Trophoblast cell (in vitro differentiated cells and primary cell): ENCODE measurements at regions not wholly inside any gene's neighbourhood (a gene's known extent, or its start where the extent isn't known, plus 50 kb on each side); places are given as distances from the start of the nearest gene placed in this dataset.

Experiments
- DNase-seq, 2 donors: peaks; one replicate each; pipeline ENCODE4 v3.0.0-alpha.2; 2016
- H2AFZ ChIP-seq: 2 replicates; pipeline ENCODE4 v1.6.1; 2013; ENCODE audit warnings: low read length, moderate library complexity, mild to moderate bottlenecking; ENCODE audit not compliant: insufficient read depth, poor library complexity
- H2AK5ac ChIP-seq: 2 replicates; pipeline ENCODE4 v1.6.1; 2013; ENCODE audit warnings: mild to moderate bottlenecking, low read length
- H2BK120ac ChIP-seq: 2 replicates; pipeline ENCODE4 v1.6.1; 2013; ENCODE audit warnings: low read length, mild to moderate bottlenecking, moderate library complexity; ENCODE audit not compliant: insufficient read depth, poor library complexity
- H2BK12ac ChIP-seq: 2 replicates; pipeline ENCODE4 v1.6.1; 2013; ENCODE audit warnings: mild to moderate bottlenecking, low read length, moderate library complexity
- H2BK5ac ChIP-seq: 2 replicates; pipeline ENCODE4 v1.6.1; 2013; ENCODE audit warnings: low read length, low read depth, moderate library complexity, mild to moderate bottlenecking; ENCODE audit not compliant: poor library complexity
- H3K14ac ChIP-seq: 2 replicates; pipeline ENCODE4 v1.6.1; 2013; ENCODE audit warnings: mild to moderate bottlenecking, low read length
- H3K18ac ChIP-seq: 2 replicates; pipeline ENCODE4 v1.6.1; 2013; ENCODE audit warnings: mild to moderate bottlenecking, low read length
- H3K23ac ChIP-seq: 2 replicates; pipeline ENCODE4 v1.6.1; 2013; ENCODE audit warnings: low read length
- H3K27ac ChIP-seq: 2 replicates; pipeline ENCODE4 v1.5.1; 2013; ENCODE audit warnings: low read depth, mild to moderate bottlenecking, inconsistent platforms, low read length, moderate library complexity
- H3K27me3 ChIP-seq: 2 replicates; pipeline ENCODE4 v1.6.1; 2013; ENCODE audit warnings: inconsistent platforms, mild to moderate bottlenecking, low read length, moderate library complexity; ENCODE audit not compliant: insufficient read depth
- H3K36me3 ChIP-seq, 2 experiments: 1 replicate in 1 of 2; 2 replicates in 1 of 2; pipeline ENCODE4 v1.6.1; 2013; ENCODE audit warnings: low read length in 2 of 2, mild to moderate bottlenecking in 2 of 2, moderate library complexity in 1 of 2; ENCODE audit not compliant: insufficient read depth in 2 of 2, control insufficient read depth in 1 of 2
- H3K4ac ChIP-seq: 2 replicates; pipeline ENCODE4 v1.6.1; 2013; ENCODE audit warnings: low read depth, mild to moderate bottlenecking, low read length, moderate library complexity
- H3K4me1 ChIP-seq, 2 experiments: 1 replicate in 1 of 2; 2 replicates in 1 of 2; pipeline ENCODE4 v1.6.1; 2013; ENCODE audit warnings: low read length in 2 of 2, mild to moderate bottlenecking in 2 of 2, moderate library complexity in 1 of 2; ENCODE audit not compliant: insufficient read depth in 2 of 2, control insufficient read depth in 1 of 2
- H3K4me2 ChIP-seq: 2 replicates; pipeline ENCODE4 v1.6.1; 2013; ENCODE audit warnings: inconsistent platforms, mild to moderate bottlenecking, low read length, moderate library complexity
- H3K4me3 ChIP-seq: 2 replicates; pipeline ENCODE4 v1.5.1; 2013; ENCODE audit warnings: mild to moderate bottlenecking, low read depth, low read length, inconsistent platforms
- H3K79me1 ChIP-seq: one replicate; pipeline ENCODE4 v1.6.1; 2013; ENCODE audit warnings: low read length
- H3K79me2 ChIP-seq: 2 replicates; pipeline ENCODE4 v1.6.1; 2013; ENCODE audit warnings: low read length, mild to moderate bottlenecking; ENCODE audit not compliant: control insufficient read depth, insufficient read depth, poor library complexity
- H3K9ac ChIP-seq: 2 replicates; pipeline ENCODE4 v1.6.1; 2013; ENCODE audit warnings: mild to moderate bottlenecking, low read length
- H3K9me3 ChIP-seq: 2 replicates; pipeline ENCODE4 v1.6.1; 2013; ENCODE audit warnings: low read depth, mild to moderate bottlenecking, control low read depth, inconsistent platforms, low read length; ENCODE audit not compliant: insufficient read depth
- H4K12ac ChIP-seq: 2 replicates; pipeline ENCODE4 v1.6.1; 2013; ENCODE audit warnings: low read depth, mild to moderate bottlenecking, low read length, moderate library complexity
- H4K8ac ChIP-seq: 2 replicates; pipeline ENCODE4 v1.6.1; 2013; ENCODE audit warnings: low read depth, mild to moderate bottlenecking, low read length, moderate library complexity
- H4K91ac ChIP-seq: one replicate; pipeline ENCODE4 v1.6.1; 2013; ENCODE audit warnings: low read depth, mild to moderate bottlenecking, low read length, moderate library complexity
- WGBS: extraction: QIAGEN DNeasy Blood & Tissue Kit; methylation state at CpG from one replicate; pipeline ENCODE4 v1.1.7; 2013; ENCODE audit warnings: missing lambda C conversion rate; ENCODE audit not compliant: insufficient read length, insufficient coverage; ENCODE audit errors: extremely low coverage; 5-methylcytosine and 5-hydroxymethylcytosine counted together

GRCh38 chr6:80689716-80690395 is 583.4 kb downstream of the BCKDHB start:
- Histone ChIP-seq H3K9ac (no peak overlapping the region), H3K4me1 (no peaks in the 10 kb centered on the region), H3K9me3 (no peaks in the 10 kb centered on the region), H2AFZ (no peak overlapping the region), H3K36me3 (no peaks in the 10 kb centered on the region), H3K4me3 (no peak overlapping the region), H4K8ac (no peak overlapping the region), H2BK120ac (no peak overlapping the region), H3K79me1 (no peaks in the 10 kb centered on the region), H2BK12ac (no peak overlapping the region), H3K4me2 (no peak overlapping the region), H3K4ac (no peak overlapping the region), H3K27ac (no peak overlapping the region), H4K12ac (no peak overlapping the region), H3K23ac (no peak overlapping the region), H3K27me3 (no peaks in the 10 kb centered on the region), H3K79me2 (no peaks in the 10 kb centered on the region), H2AK5ac (no peak overlapping the region), H3K18ac (no peak overlapping the region), H4K91ac (no peak overlapping the region), H2BK5ac (no peak overlapping the region), H3K14ac (no peak overlapping the region)
- DNase-seq: no peak
- WGBS: no CpG with 5 or more reads among the region's 3 CpGs

GRCh38 chr6:80679992-80680391 is 573.5 kb downstream of the BCKDHB start:
- H3K27ac ChIP-seq: no peak overlapping the region
- H2BK12ac ChIP-seq: no peak overlapping the region
- H4K8ac ChIP-seq: no peak overlapping the region
- no peak overlapping the region for H2BK120ac ChIP-seq
- no peaks in the 10 kb centered on the region for H3K27me3 ChIP-seq
- H3K4ac ChIP-seq: no peak overlapping the region
- H3K9ac ChIP-seq: no peak overlapping the region
- no peak overlapping the region for H3K14ac ChIP-seq
- no peak overlapping the region for H3K18ac ChIP-seq
- H2AFZ ChIP-seq: no peak overlapping the region
- H3K23ac ChIP-seq: no peak overlapping the region
- whole genome bisulfite sequencing: no CpG with 5 or more reads among the region's 2 CpGs
- H3K79me2 ChIP-seq: no peaks in the 10 kb centered on the region
- no peak overlapping the region for H2AK5ac ChIP-seq
- H4K12ac ChIP-seq: no peak overlapping the region
- DNase-seq: no peak
- no peaks in the 10 kb centered on the region for H3K79me1 ChIP-seq
- no peaks in the 10 kb centered on the region for H3K4me1 ChIP-seq
- no peak overlapping the region for H2BK5ac ChIP-seq
- H3K4me3 ChIP-seq: no peak overlapping the region
- H3K9me3 ChIP-seq: no peaks in the 10 kb centered on the region
- no peaks in the 10 kb centered on the region for H3K36me3 ChIP-seq
- H4K91ac ChIP-seq: no peak overlapping the region
- H3K4me2 ChIP-seq: no peak overlapping the region

GRCh38 chr6:80676386-80676785 is 569.9 kb downstream of the BCKDHB start:
- Histone ChIP-seq H2AFZ (no peak overlapping the region), H3K79me1 (no peaks in the 10 kb centered on the region), H4K91ac (no peak overlapping the region), H3K9ac (no peak overlapping the region), H3K4me2 (no peak overlapping the region), H3K23ac (no peak overlapping the region), H3K18ac (no peak overlapping the region), H2BK120ac (no peak overlapping the region), H3K4me3 (no peak overlapping the region), H2BK5ac (no peak overlapping the region), H3K14ac (no peak overlapping the region), H3K4ac (no peak overlapping the region), H3K4me1 (no peaks in the 10 kb centered on the region), H2AK5ac (no peak overlapping the region), H3K27me3 (no peaks in the 10 kb centered on the region), H3K27ac (no peak overlapping the region), H3K79me2 (no peaks in the 10 kb centered on the region), H4K8ac (no peak overlapping the region), H3K36me3 (no peaks in the 10 kb centered on the region), H2BK12ac (no peak overlapping the region), H3K9me3 (no peaks in the 10 kb centered on the region), H4K12ac (no peak overlapping the region)
- WGBS: no CpG with 5 or more reads among the region's 3 CpGs
- DNase-seq: no peak

- Histone ChIP-seq H3K4me1 (no peaks in the 10 kb centered on the region), H3K4me2 (no peak overlapping the region), H2BK120ac (no peak overlapping the region), H3K23ac (no peak overlapping the region), H3K27me3 (no peaks in the 10 kb centered on the region), H3K4me3 (no peak overlapping the region), H2BK5ac (no peak overlapping the region), H4K12ac (no peak overlapping the region), H3K79me2 (no peaks in the 10 kb centered on the region), H3K9ac (no peak overlapping the region), H3K9me3 (no peaks in the 10 kb centered on the region), H2AK5ac (no peak overlapping the region), H2AFZ (no peak overlapping the region), H4K8ac (no peak overlapping the region), H3K4ac (no peak overlapping the region), H4K91ac (no peak overlapping the region), H3K18ac (no peak overlapping the region), H3K79me1 (no peaks in the 10 kb centered on the region), H2BK12ac (no peak overlapping the region), H3K36me3 (no peaks in the 10 kb centered on the region), H3K27ac (no peak overlapping the region), H3K14ac (no peak overlapping the region)
- DNase-seq: no peak
- no CpG with 5 or more reads among the region's 1 CpG for WGBS
These were observed 568.2 kb downstream of the BCKDHB start for GRCh38 chr6:80674669-80675068.
